NCI-H2081 treated with DMSO at 0.1 percent for 48 hours (cell line): ENCODE measurements at regions not wholly inside any gene's neighbourhood (a gene's known extent, or its start where the extent isn't known, plus 50 kb on each side); places are given as distances from the start of the nearest gene placed in this dataset.

Experiments used
- DNase-seq: peaks from one replicate; lab custom pipeline; 2025; lab: John Stamatoyannopoulos, UW

DNA sequence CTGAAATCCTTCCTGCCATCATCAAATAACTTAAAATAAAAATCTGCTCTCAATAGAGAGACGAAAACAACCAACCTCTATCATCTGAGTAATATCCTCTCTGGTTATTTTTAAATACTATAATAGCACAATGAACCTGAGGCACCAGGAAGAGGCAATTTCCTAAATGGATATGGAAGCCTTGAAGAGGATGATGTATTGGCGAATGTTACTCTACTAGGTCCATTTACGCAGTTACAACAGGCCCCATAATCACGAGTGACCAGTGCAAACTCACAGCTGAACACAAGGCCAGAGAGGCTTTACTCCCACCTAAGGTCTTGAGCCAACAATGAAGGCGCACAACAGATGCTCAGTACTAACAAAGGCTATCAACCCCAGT lies 678.8 kb upstream of the NR3C2 start:
- no peak for DNase-seq

DNA sequence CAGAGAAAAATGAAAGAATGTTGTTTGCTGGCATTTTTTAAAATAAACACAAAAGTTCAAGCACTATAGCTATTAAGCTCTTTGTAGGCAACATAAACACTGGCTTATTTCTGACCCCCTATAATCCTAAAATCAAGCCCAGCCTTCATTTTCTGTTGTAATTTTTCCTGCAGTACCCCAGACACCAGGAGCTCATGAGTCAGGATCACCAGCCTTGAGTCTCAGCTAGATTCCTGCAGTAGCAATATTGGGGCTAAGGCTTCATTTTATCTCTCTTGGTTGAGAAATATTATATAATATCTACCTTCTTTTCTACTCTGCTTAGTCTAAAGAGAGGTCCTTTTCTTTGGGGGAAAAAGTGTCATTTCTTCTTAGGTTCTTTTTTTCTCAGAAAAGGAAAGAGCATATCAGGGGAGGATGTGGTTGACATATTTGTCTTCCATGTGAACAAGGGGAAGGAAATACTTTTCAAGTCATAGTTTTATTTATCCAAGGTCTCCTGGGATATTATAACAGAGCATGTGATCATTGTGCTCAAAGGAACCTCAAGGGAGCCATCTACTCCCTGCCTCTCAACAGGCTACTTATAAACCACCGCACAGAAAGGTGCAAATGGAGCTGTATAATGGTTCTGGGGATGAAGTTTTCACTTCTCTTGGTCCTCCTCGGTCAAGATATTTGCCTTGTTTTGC lies 678.3 kb upstream of the NR3C2 start:
- no peak for DNase-seq

- DNase-seq, result no peak
Measured at GRCh38 chr4:149116806-149117205, 674.6 kb upstream of the NR3C2 start.

DNA sequence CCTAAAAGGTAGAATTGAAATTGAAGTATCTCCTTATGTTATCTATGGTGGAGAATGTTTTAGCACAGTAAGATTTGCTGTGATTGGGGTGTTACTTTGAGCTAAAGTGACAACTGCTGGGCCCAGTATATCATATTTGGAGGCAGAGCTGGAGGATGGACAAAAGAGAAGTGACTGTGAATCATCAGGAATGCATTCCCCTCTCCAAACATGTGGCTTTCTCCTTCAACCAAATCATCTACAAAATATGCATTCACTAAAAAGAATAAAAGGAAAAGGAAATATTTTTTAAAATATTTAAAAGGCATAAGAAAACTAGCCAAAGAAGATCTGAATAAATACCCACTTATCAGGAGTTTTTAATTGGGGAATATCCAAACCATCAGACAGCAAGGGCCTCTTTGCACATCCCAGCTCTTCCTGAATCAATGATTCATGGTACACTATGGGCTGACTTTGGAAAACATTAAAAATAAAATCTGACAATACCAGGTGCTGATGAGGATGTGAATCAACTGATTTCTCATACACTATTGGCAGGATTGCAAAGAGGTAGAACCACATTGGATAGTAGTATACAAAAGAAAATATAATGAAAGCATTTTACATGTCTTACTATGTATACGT lies 671.7 kb upstream of the NR3C2 start:
- no peak for DNase-seq

- no peak for DNase-seq
Measured at GRCh38 chr4:149112109-149112508, 669.9 kb upstream of the NR3C2 start.

- no peak for DNase-seq
Measured at GRCh38 chr4:149110481-149110880, 668.3 kb upstream of the NR3C2 start.

GRCh38 chr4:149108626-149109025 lies 666.4 kb upstream of the NR3C2 start:
- no peak for DNase-seq

DNA sequence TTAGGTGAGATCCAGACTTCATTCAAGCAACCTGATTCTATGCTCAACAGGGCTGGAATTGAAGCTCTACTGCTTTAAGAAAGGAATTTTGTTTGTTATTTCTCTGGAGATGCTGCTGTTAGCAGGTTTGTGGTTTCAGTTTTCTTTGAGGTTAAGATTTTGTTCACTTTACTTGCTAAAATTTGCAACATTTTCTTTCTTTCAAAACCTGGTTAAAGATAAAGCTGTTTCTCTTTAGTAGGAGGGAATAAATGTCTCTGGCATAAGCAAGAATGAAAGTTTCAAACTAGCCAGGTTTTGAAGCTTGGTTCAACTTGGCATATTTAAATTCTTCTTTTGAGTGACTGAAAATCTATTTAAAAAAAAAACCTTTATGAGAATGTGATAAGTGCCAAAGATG lies 660.6 kb upstream of the NR3C2 start:
- DNase-seq, result no peak

DNA sequence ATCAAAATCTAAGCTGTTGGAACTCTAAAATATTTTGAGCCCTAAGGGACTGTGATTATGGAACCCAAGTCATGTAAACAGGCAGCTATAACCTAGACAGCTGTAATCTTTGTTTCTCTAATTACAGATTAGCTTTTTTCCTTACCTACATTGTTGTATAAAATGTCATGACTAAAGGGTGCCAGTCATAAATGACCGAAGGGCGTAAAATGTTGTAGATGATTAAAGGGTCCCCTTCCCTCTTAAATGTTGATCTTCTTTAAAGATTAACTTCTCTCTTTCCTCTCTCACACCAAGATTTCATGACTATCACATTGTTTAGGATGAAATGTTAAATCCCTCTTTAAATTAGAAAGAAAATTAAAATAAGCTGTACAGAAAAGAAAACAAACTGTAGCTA lies 659.4 kb upstream of the NR3C2 start:
- no peak for DNase-seq

- no peak for DNase-seq
Measured at GRCh38 chr4:149095811-149096210, 653.6 kb upstream of the NR3C2 start.

DNA sequence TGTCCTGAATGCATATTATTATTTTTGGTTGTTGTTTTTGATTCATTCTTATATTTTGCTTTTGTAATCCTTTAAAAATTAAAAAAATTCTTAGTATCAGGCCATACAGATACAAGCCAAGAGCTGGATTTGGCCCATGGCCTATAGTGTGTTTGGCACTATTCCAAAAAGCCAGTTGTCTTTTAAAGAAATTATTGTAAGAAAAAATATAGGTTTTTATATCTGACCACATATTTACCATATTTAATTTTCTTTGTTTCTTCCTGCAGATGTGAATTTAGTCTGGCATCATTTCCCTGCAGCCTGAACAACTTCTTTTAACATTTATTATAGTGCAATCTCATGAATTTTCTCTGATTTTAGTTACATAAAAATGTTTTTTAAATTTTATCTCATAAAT lies 652.8 kb upstream of the NR3C2 start:
- no peak for DNase-seq

GRCh38 chr4:149084144-149084543 lies 641.9 kb upstream of the NR3C2 start:
- no peak for DNase-seq

- no peak for DNase-seq
Measured at GRCh38 chr4:149077181-149077580, 635.0 kb upstream of the NR3C2 start.

- no peak for DNase-seq
Measured at GRCh38 chr4:149076401-149076800, 634.2 kb upstream of the NR3C2 start.

DNA sequence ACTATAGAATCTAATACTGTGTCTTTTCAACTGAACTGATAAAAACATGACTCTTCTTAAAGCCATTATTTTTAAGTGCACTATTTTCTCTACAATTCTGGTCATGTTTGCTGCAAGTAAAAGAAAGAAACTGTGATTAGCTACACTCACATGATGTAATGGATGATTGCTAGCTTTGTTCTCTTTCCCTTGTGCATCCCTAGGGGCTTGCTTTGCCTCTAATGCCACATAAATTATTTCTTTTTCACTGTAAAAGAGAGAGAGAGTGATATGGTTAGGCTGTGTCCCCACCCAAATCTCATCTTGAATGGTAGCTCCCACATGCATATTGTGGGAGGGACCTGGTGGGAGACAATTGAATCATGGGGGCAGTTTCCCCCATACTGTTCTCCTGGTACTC lies 630.2 kb upstream of the NR3C2 start:
- DNase-seq, result no peak

- no peak for DNase-seq
Measured at GRCh38 chr4:149065753-149066152, 623.5 kb upstream of the NR3C2 start.

DNA sequence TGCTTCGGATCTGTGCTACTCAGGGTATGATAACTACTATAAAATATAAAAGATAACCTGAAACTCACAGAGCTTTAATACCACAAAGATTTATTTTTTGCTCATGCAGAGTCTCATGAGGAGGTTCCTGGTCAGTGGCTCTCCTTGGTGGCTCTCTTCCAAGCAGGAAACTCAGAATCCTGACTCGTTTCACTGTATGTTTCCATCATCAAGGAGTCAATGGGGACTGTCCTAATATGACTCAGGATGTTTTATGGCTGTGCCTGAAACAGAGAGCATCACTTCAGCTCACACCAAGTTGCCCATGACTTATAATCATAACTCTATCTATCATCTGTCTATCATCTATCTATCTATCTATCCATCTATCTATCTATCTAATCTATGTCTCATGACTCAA lies 620.8 kb upstream of the NR3C2 start:
- no peak for DNase-seq

- no peak for DNase-seq
Measured at GRCh38 chr4:149057594-149057993, 615.4 kb upstream of the NR3C2 start.

DNA sequence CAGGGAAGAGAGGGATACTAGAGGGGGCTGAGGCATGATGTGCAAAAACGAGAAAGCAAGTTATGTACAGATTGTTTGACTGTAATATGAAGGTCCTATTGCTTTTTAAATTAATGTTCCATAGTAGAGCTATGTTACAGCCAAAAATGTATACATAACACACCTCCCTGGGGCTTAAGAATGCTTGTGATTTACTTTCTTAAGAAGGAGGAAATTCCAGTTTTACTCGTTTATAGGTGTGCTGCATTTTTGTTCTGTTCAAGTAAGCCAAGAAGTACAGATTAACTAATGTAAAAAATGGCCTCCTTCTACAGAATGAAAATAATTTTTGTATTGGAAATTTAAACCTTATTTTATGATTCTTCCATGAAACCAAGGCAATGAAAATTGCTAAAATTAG lies 614.4 kb upstream of the NR3C2 start:
- no peak for DNase-seq

DNA sequence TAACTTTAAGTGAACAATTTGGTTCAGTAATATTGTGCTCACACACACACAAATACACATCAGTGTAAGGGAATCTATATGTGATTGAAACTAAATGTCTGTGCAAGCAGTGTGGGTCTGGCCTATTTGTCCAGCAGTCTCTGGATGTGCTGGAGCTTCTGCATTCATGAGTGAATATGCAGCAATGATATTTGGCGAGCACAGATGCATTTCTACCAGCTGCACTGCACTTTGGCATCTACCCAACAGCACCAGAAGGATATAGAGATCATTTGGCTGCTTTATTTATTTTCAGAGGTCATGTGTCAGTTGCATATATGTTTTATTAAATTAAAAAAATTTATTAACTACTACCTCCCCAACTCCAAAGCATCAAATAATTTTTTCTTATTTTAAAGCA lies 613.4 kb upstream of the NR3C2 start:
- DNase-seq, result no peak

DNA sequence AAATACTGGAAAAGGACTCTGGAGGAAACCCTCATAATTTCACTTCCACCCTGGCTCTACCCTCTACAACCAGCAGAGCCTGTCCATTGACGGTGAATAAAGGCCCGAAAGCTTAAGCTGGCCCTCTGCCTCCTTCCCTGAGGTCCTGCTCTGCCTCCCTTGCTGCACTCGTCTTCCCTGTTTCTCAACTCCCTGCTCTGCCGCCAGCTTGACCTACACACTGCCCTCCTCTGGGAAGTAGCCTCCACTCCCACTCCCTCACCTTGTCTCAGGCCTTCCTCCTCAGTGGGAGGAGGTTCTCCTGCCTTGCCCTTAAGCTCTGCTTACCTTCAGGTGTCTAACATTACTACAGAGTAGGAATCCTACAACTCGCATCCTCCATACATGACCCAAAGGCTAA lies 608.6 kb upstream of the NR3C2 start:
- no peak for DNase-seq

DNA sequence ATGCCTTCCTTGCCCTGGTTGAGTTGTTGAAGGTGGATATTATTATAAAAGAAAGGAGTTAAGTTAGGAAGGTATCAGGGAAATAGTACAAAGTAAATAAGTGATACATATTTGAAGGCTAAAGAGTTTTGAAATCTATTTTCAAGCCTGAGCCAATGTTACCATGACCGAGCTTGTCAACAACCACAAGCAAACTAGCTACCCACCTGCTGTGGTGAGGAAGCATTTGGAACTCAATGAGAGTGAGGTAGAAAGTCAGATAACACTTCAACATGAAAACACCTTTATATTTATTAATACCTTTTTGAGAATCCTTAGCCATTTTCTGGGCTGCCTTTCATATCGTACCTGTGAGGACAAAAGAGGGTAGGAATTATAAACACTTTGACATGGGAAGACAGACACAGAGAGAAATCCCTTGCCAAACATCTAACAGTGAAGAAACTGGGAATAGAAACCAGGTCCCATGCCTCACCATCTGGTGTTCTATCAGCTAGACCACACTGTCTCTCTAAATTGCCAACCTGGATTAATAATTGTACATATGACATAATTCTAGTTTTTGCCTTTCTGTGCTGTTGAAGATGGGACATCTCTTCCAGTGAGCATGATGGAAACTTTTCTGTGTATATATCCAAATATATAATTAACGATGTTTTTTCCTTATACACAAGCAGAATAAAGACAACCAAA lies 606.4 kb upstream of the NR3C2 start:
- no peak for DNase-seq

- no peak for DNase-seq
Measured at GRCh38 chr4:149047368-149047767, 605.2 kb upstream of the NR3C2 start.

- no peak for DNase-seq
Measured at GRCh38 chr4:149045731-149046130, 603.5 kb upstream of the NR3C2 start.
